ENCODE measurements at regions not wholly inside any gene's neighbourhood (a gene's known extent, or its start where the extent isn't known, plus 50 kb on each side); places are given as distances from the start of the nearest gene placed in this dataset.

GRCh38 chr2:56444339-56444738 lies 260.5 kb downstream of the CCDC85A start:
- DNase-seq (ENCODE audit: low spot score in 2 of 2) = no peak
- WGBS, 2 donors = 66 to 77% methylated on average over 4 of the region's 4 CpGs

DNA sequence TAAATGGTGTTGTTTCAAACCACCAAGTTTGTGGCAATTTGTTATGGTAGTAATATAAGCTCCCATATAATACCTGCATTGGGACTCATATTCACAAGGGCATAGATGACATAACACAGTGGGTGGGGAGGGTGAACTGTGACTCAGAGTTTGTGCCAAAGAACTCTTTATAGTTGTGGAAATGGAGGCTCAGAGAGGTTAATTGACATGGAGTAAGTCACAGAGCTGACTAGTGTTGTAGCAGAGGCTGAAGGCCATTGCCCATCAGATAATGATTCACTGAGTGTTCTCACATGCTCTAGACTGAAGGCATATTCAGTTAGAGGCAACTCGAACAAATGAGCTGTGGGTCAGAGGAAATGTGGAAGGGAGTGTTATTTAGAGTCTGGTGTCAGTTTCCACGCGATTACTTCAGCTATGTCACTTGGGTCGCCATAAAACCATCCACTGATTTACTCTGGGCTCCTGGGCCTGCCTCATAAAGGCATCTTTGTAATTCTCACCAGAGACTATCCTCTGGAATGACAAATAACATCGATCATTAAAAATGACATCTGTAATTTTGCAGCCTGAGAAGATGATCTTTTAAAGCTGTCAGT lies 264.7 kb downstream of the CCDC85A start:
- Histone ChIP-seq H3K4me3 (no peak overlapping the region), H3K4me1 (no peaks in the 10 kb centered on the region), H3K36me3 (no peaks in the 10 kb centered on the region), H3K9me3 (peaks cover 0 to 9% (median 0%) of the 10 kb centered on the region in 4 donors), H3K27ac (no peak overlapping the region), H3K27me3 (no peaks in the 10 kb centered on the region)
- DNase-seq (ENCODE audit: low spot score in 2 of 2) = no peak
- 21 to 41% methylated on average over 5 of the region's 5 CpGs for WGBS, 2 donors
- TF ChIP-seq CTCF (IDR thresholded peaks at IDR 0.05) = no peak
- no peak for TF ChIP-seq POLR2A (IDR thresholded peaks at IDR 0.05)
- TF ChIP-seq EP300 (IDR thresholded peaks at IDR 0.05) = no peak

More at GRCh38 chr2:56444339-56444738, 260.5 kb downstream of the CCDC85A start:
- Histone ChIP-seq H3K36me3 (no peaks in the 10 kb centered on the region), H3K9me3 (no peaks in the 10 kb centered on the region), H3K27ac (no peak overlapping the region), H3K27me3 (no peaks in the 10 kb centered on the region), H3K4me3 (no peak overlapping the region), H3K4me1 (no peaks in the 10 kb centered on the region)
- no peak for TF ChIP-seq EP300 (IDR thresholded peaks at IDR 0.05)
- no peak for TF ChIP-seq POLR2A (IDR thresholded peaks at IDR 0.05)
- TF ChIP-seq CTCF (IDR thresholded peaks at IDR 0.05) = no peak

GRCh38 chr2:56449002-56449431 lies 265.2 kb downstream of the CCDC85A start:
- H3K36me3 ChIP-seq = no peaks in the 10 kb centered on the region
- no peak overlapping the region for H3K4me3 ChIP-seq
- no peaks in the 10 kb centered on the region for H3K4me1 ChIP-seq
- no peak for DNase-seq (ENCODE audit: low spot score in 2 of 2)
- H3K27ac ChIP-seq = no peak overlapping the region
- TF ChIP-seq POLR2A (IDR thresholded peaks at IDR 0.05) (no peak), CTCF (IDR thresholded peaks at IDR 0.05) (no peak), EP300 (IDR thresholded peaks at IDR 0.05) (no peak)
- H3K9me3 ChIP-seq = peaks cover 0 to 9% (median 0%) of the 10 kb centered on the region in 4 donors
- WGBS, 2 donors = 37 to 44% methylated on average over 8 of the region's 8 CpGs
- H3K27me3 ChIP-seq = no peaks in the 10 kb centered on the region

- no peaks in the 10 kb centered on the region for H3K27me3 ChIP-seq
- H3K4me1 ChIP-seq = no peaks in the 10 kb centered on the region
- 45 to 53% methylated on average over 2 of the region's 2 CpGs for WGBS, 2 donors
- H3K27ac ChIP-seq = no peak overlapping the region
- no peak overlapping the region for H3K4me3 ChIP-seq
- TF ChIP-seq CTCF (IDR thresholded peaks at IDR 0.05) (no peak), EP300 (IDR thresholded peaks at IDR 0.05) (no peak), POLR2A (IDR thresholded peaks at IDR 0.05) (no peak)
- H3K9me3 ChIP-seq = peaks cover 0 to 9% (median 0%) of the 10 kb centered on the region in 4 donors
- H3K36me3 ChIP-seq = no peaks in the 10 kb centered on the region
- no peak for DNase-seq (ENCODE audit: low spot score in 2 of 2)
These were observed 265.7 kb downstream of the CCDC85A start for GRCh38 chr2:56449449-56449860.

DNA sequence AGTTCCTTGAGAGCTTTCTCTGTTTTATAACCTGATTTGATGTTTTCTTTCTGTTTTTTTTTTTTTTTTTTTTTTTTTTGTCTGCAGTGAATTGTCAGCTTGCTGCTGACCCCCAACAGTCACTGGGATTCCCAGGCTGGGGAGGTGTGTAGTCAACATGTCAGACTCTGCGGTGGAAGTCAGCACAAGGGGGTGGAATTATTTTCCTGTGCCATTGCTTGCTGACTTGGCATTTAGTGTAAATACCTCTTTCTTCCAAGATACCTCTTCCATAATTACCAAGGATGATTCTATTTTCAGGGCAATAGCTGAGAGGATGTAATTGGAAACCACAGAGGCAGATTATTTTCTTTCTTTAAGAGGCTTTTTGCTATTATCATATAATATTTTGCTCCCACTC lies 266.3 kb downstream of the CCDC85A start:
- H3K9me3 ChIP-seq = peaks cover 0 to 9% (median 0%) of the 10 kb centered on the region in 4 donors
- H3K4me3 ChIP-seq = no peak overlapping the region
- TF ChIP-seq CTCF (IDR thresholded peaks at IDR 0.05) = no peak
- no peak for TF ChIP-seq POLR2A (IDR thresholded peaks at IDR 0.05)
- no peak for TF ChIP-seq EP300 (IDR thresholded peaks at IDR 0.05)
- H3K36me3 ChIP-seq = no peaks in the 10 kb centered on the region
- H3K27ac ChIP-seq = no peak overlapping the region
- WGBS, 2 donors = 73 to 83% methylated on average over 1 of the region's 1 CpG
- H3K4me1 ChIP-seq = no peaks in the 10 kb centered on the region
- no peak for DNase-seq (ENCODE audit: low spot score in 2 of 2)
- H3K27me3 ChIP-seq = no peaks in the 10 kb centered on the region

All from tibial nerve (tissue), 4 donors.